HepG2 (cell line): ENCODE measurements at regions not wholly inside any gene's neighbourhood (a gene's known extent, or its start where the extent isn't known, plus 50 kb on each side); places are given as distances from the start of the nearest gene placed in this dataset.

ENCODE experiments used
- BRCA1 ChIP-seq: sonication (generic); formaldehyde crosslinking; IDR thresholded peaks from 2 replicates; pipeline ENCODE4 v1.4.0; 2020; ENCODE audit warnings: missing genetic modification reagents
- HMG20B ChIP-seq: conservative IDR thresholded peaks from 2 replicates; pipeline ENCODE4 v1.6.1; 2016; ENCODE audit warnings: missing genetic modification reagents, missing compliant biosample characterization
- HOXA5 ChIP-seq: sonication (generic); formaldehyde crosslinking; IDR thresholded peaks from 2 replicates; pipeline ENCODE4 v1.4.0; 2020; ENCODE audit warnings: missing genetic modification reagents
- HOXA9 ChIP-seq: sonication (generic); formaldehyde crosslinking; IDR thresholded peaks from 2 replicates; pipeline ENCODE4 v1.8.1; 2022; ENCODE audit warnings: missing genetic modification reagents, mild to moderate bottlenecking, moderate library complexity, borderline replicate concordance
- MTF2 ChIP-seq: sonication (generic); formaldehyde crosslinking; IDR thresholded peaks from 2 replicates; pipeline ENCODE4 v1.5.0; 2020; ENCODE audit warnings: missing genetic modification reagents, borderline replicate concordance
- NR2C2 ChIP-seq: sonication (generic); formaldehyde crosslinking; IDR thresholded peaks from 2 replicates; pipeline ENCODE4 v1.4.0; 2020; ENCODE audit warnings: missing genetic modification reagents, mild to moderate bottlenecking, moderate library complexity, borderline replicate concordance
- POLR2AphosphoS5 ChIP-seq: IDR thresholded peaks from 2 replicates; pipeline ENCODE4 v1.6.1; 2012; ENCODE audit warnings: low read depth, low read length
- ZNF274 ChIP-seq: sonication (generic); formaldehyde crosslinking; IDR thresholded peaks from 2 replicates; pipeline ENCODE4 v1.5.1; 2020; ENCODE audit warnings: mild to moderate bottlenecking, missing genetic modification reagents
- TF ChIP-seq, protein P1 (sequence below), 2 experiments: IDR thresholded peaks; 2 replicates each; pipeline ENCODE4 v1.6.1; 2011 to 2012; ENCODE audit warnings: low read length in 2 of 2, borderline replicate concordance in 1 of 2, low read depth in 1 of 2, mild to moderate bottlenecking in 1 of 2, moderate library complexity in 1 of 2
- TF ChIP-seq, protein P2 (sequence below): sonication (generic); formaldehyde crosslinking; IDR thresholded peaks from 2 replicates; pipeline ENCODE4 v1.5.0; 2020; ENCODE audit warnings: mild to moderate bottlenecking, missing genetic modification reagents, moderate library complexity
- TF ChIP-seq, protein P3 (sequence below): sonication (generic); formaldehyde crosslinking; IDR thresholded peaks from 2 replicates; pipeline ENCODE4 v1.5.1; 2020; ENCODE audit warnings: missing genetic modification reagents, mild to moderate bottlenecking, borderline replicate concordance
- TF ChIP-seq, protein P4 (sequence below): IDR thresholded peaks from 2 replicates; pipeline ENCODE4 v1.6.1; 2012; ENCODE audit warnings: low read depth, low read length, improper control_type of control experiment
- TF ChIP-seq, protein P5 (sequence below): sonication (generic); formaldehyde crosslinking; IDR thresholded peaks from 2 replicates; pipeline ENCODE4 v1.4.0; 2020; ENCODE audit warnings: missing genetic modification reagents, mild to moderate bottlenecking, borderline replicate concordance

DNA sequence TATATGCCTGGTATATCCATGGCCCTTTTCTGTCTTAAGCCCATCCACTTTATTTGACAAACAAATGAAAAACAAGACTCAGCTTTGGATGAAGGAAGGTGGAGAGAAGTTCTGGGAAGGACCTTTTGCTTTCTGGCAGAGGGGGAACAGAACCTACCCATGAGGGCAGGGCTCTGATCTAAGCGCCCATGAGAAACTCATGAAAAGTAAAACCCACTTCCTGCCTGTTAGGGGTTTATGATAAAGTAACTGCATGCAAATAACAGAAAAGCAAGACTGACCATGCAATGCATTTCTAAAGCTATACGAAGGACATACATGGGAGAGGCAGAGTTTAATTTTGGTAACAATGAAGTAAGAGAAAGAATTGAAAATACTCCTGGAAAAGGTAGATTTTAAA, 181.9 kb upstream of the ADRA1B start:
- TF ChIP-seq MTF2 (CRISPR knock-in tag), result no peak
- no peak for TF ChIP-seq NR2C2 (CRISPR knock-in tag)
- no peak for TF ChIP-seq POLR2AphosphoS5
- TF ChIP-seq, protein P1, sequence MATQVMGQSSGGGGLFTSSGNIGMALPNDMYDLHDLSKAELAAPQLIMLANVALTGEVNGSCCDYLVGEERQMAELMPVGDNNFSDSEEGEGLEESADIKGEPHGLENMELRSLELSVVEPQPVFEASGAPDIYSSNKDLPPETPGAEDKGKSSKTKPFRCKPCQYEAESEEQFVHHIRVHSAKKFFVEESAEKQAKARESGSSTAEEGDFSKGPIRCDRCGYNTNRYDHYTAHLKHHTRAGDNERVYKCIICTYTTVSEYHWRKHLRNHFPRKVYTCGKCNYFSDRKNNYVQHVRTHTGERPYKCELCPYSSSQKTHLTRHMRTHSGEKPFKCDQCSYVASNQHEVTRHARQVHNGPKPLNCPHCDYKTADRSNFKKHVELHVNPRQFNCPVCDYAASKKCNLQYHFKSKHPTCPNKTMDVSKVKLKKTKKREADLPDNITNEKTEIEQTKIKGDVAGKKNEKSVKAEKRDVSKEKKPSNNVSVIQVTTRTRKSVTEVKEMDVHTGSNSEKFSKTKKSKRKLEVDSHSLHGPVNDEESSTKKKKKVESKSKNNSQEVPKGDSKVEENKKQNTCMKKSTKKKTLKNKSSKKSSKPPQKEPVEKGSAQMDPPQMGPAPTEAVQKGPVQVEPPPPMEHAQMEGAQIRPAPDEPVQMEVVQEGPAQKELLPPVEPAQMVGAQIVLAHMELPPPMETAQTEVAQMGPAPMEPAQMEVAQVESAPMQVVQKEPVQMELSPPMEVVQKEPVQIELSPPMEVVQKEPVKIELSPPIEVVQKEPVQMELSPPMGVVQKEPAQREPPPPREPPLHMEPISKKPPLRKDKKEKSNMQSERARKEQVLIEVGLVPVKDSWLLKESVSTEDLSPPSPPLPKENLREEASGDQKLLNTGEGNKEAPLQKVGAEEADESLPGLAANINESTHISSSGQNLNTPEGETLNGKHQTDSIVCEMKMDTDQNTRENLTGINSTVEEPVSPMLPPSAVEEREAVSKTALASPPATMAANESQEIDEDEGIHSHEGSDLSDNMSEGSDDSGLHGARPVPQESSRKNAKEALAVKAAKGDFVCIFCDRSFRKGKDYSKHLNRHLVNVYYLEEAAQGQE (IDR thresholded peaks at IDR 0.05; ENCODE audit: borderline replicate concordance in 1 of 2, low read depth in 1 of 2, low read length in 2 of 2), result no peak
- TF ChIP-seq, protein P2, sequence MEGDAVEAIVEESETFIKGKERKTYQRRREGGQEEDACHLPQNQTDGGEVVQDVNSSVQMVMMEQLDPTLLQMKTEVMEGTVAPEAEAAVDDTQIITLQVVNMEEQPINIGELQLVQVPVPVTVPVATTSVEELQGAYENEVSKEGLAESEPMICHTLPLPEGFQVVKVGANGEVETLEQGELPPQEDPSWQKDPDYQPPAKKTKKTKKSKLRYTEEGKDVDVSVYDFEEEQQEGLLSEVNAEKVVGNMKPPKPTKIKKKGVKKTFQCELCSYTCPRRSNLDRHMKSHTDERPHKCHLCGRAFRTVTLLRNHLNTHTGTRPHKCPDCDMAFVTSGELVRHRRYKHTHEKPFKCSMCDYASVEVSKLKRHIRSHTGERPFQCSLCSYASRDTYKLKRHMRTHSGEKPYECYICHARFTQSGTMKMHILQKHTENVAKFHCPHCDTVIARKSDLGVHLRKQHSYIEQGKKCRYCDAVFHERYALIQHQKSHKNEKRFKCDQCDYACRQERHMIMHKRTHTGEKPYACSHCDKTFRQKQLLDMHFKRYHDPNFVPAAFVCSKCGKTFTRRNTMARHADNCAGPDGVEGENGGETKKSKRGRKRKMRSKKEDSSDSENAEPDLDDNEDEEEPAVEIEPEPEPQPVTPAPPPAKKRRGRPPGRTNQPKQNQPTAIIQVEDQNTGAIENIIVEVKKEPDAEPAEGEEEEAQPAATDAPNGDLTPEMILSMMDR, result no peak
- no peak for TF ChIP-seq HOXA9 (CRISPR knock-in tag)
- no peak for TF ChIP-seq HOXA5
- no peak for TF ChIP-seq HMG20B (CRISPR knock-in tag)
- TF ChIP-seq, protein P3, sequence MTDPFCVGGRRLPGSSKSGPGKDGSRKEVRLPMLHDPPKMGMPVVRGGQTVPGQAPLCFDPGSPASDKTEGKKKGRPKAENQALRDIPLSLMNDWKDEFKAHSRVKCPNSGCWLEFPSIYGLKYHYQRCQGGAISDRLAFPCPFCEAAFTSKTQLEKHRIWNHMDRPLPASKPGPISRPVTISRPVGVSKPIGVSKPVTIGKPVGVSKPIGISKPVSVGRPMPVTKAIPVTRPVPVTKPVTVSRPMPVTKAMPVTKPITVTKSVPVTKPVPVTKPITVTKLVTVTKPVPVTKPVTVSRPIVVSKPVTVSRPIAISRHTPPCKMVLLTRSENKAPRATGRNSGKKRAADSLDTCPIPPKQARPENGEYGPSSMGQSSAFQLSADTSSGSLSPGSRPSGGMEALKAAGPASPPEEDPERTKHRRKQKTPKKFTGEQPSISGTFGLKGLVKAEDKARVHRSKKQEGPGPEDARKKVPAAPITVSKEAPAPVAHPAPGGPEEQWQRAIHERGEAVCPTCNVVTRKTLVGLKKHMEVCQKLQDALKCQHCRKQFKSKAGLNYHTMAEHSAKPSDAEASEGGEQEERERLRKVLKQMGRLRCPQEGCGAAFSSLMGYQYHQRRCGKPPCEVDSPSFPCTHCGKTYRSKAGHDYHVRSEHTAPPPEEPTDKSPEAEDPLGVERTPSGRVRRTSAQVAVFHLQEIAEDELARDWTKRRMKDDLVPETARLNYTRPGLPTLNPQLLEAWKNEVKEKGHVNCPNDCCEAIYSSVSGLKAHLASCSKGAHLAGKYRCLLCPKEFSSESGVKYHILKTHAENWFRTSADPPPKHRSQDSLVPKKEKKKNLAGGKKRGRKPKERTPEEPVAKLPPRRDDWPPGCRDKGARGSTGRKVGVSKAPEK (CRISPR knock-in tag), result no peak
- TF ChIP-seq BRCA1 (CRISPR knock-in tag), result no peak
- TF ChIP-seq, protein P4, sequence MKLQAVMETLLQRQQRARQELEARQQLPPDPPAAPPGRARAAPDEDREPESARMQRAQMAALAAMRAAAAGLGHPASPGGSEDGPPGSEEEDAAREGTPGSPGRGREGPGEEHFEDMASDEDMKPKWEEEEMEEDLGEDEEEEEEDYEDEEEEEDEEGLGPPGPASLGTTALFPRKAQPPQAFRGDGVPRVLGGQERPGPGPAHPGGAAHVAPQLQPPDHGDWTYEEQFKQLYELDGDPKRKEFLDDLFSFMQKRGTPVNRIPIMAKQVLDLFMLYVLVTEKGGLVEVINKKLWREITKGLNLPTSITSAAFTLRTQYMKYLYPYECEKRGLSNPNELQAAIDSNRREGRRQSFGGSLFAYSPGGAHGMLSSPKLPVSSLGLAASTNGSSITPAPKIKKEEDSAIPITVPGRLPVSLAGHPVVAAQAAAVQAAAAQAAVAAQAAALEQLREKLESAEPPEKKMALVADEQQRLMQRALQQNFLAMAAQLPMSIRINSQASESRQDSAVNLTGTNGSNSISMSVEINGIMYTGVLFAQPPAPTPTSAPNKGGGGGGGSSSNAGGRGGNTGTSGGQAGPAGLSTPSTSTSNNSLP, result no peak
- no peak for TF ChIP-seq ZNF274 (CRISPR knock-in tag)
- TF ChIP-seq, protein P5, sequence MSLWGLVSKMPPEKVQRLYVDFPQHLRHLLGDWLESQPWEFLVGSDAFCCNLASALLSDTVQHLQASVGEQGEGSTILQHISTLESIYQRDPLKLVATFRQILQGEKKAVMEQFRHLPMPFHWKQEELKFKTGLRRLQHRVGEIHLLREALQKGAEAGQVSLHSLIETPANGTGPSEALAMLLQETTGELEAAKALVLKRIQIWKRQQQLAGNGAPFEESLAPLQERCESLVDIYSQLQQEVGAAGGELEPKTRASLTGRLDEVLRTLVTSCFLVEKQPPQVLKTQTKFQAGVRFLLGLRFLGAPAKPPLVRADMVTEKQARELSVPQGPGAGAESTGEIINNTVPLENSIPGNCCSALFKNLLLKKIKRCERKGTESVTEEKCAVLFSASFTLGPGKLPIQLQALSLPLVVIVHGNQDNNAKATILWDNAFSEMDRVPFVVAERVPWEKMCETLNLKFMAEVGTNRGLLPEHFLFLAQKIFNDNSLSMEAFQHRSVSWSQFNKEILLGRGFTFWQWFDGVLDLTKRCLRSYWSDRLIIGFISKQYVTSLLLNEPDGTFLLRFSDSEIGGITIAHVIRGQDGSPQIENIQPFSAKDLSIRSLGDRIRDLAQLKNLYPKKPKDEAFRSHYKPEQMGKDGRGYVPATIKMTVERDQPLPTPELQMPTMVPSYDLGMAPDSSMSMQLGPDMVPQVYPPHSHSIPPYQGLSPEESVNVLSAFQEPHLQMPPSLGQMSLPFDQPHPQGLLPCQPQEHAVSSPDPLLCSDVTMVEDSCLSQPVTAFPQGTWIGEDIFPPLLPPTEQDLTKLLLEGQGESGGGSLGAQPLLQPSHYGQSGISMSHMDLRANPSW (CRISPR knock-in tag), result no peak
